ENCODE measurements at regions not wholly inside any gene's neighbourhood (a gene's known extent, or its start where the extent isn't known, plus 50 kb on each side); places are given as distances from the start of the nearest gene placed in this dataset.

- H4K5ac ChIP-seq (ENCODE audit: low read depth, low read length), result no peak overlapping the region
- H4K91ac ChIP-seq (ENCODE audit: insufficient read depth, low read depth, low read length), result no peak overlapping the region
- H2AFZ ChIP-seq (replicated peaks; ENCODE audit: low read length, poor library complexity), result no peak overlapping the region
- DNase-seq (no peak), ATAC-seq (ENCODE audit: low read depth) (no peak)
- no peak overlapping the region for H3K23ac ChIP-seq (ENCODE audit: low read depth, low read length)
- H3K36me3 ChIP-seq (ENCODE audit: control insufficient read depth, insufficient read depth, low read length), result no peaks in the 10 kb centered on the region
- in situ Hi-C loops (cut with MboI; ENCODE audit: low sequenced_read_pairs), result no loop called here
- H3K18ac ChIP-seq (ENCODE audit: low read depth, low read length), result no peak overlapping the region
- no peak overlapping the region for H2BK120ac ChIP-seq (ENCODE audit: low read depth, low read length)
- CTCF ChIA-PET, result no interaction called here
- H4K20me1 ChIP-seq (ENCODE audit: insufficient read depth, low read length), result no peaks in the 10 kb centered on the region
- no peak overlapping the region for H3K56ac ChIP-seq (ENCODE audit: extremely low read depth, insufficient read depth, low read length)
- H3K27ac ChIP-seq (ENCODE audit: insufficient read depth, low read length), result no peak overlapping the region
- H3K79me1 ChIP-seq (ENCODE audit: low read depth in 1 of 2, low read length in 2 of 2), result no peaks in the 10 kb centered on the region
- 100% methylated on average over 1 of the region's 7 CpGs; no CpG with 5 or more reads in 1 of the 2 experiments for WGBS, 2 experiments (ENCODE audit: extremely low coverage in 2 of 2, insufficient read length in 1 of 2)
- H3K9me1 ChIP-seq (ENCODE audit: insufficient read depth, low read length), result no peaks in the 10 kb centered on the region
- TF ChIP-seq CHD1 (IDR thresholded peaks at IDR 0.05; ENCODE audit: low read depth, low read length) (no peak), RFX5 (IDR thresholded peaks at IDR 0.05; ENCODE audit: low read depth, low read length) (no peak), CEBPB (IDR thresholded peaks at IDR 0.05; ENCODE audit: low read depth, low read length) (no peak), CTCF (conservative IDR thresholded peaks at IDR 0.05; ENCODE audit: low read depth, low read length) (no peak), FOS (IDR thresholded peaks at IDR 0.05; ENCODE audit: low read depth, low read length) (no peak), RAD21 (IDR thresholded peaks at IDR 0.05; ENCODE audit: low read length) (no peak), BHLHE40 (IDR thresholded peaks at IDR 0.05; ENCODE audit: low read depth, low read length) (no peak), MXI1 (IDR thresholded peaks at IDR 0.05; ENCODE audit: borderline replicate concordance, low read depth, low read length) (no peak), SMC3 (IDR thresholded peaks at IDR 0.05; ENCODE audit: low read depth, low read length) (no peak), POLR2A (IDR thresholded peaks at IDR 0.05; ENCODE audit: low read depth, low read length) (no peak), RCOR1 (IDR thresholded peaks at IDR 0.05; ENCODE audit: insufficient replicate concordance, low read length) (no peak), MAFK (IDR thresholded peaks at IDR 0.05; ENCODE audit: low read depth, low read length) (no peak), NFE2L2 (IDR thresholded peaks at IDR 0.05; ENCODE audit: low read depth, low read length) (no peak), MAZ (IDR thresholded peaks at IDR 0.05; ENCODE audit: borderline replicate concordance, low read depth, low read length) (no peak)
- TF ChIP-seq, protein P1, sequence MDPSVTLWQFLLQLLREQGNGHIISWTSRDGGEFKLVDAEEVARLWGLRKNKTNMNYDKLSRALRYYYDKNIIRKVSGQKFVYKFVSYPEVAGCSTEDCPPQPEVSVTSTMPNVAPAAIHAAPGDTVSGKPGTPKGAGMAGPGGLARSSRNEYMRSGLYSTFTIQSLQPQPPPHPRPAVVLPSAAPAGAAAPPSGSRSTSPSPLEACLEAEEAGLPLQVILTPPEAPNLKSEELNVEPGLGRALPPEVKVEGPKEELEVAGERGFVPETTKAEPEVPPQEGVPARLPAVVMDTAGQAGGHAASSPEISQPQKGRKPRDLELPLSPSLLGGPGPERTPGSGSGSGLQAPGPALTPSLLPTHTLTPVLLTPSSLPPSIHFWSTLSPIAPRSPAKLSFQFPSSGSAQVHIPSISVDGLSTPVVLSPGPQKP (IDR thresholded peaks at IDR 0.05; ENCODE audit: borderline replicate concordance, low read depth, low read length), result no peak
- TF ChIP-seq, protein P2, sequence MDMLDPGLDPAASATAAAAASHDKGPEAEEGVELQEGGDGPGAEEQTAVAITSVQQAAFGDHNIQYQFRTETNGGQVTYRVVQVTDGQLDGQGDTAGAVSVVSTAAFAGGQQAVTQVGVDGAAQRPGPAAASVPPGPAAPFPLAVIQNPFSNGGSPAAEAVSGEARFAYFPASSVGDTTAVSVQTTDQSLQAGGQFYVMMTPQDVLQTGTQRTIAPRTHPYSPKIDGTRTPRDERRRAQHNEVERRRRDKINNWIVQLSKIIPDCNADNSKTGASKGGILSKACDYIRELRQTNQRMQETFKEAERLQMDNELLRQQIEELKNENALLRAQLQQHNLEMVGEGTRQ (IDR thresholded peaks at IDR 0.05; ENCODE audit: low read depth, low read length), result no peak
- BruUV-seq (replicated peaks), result no TSS peak
- no peak overlapping the region for H3K9ac ChIP-seq (ENCODE audit: low read depth, low read length)
- no peak overlapping the region for H4K8ac ChIP-seq (ENCODE audit: low read depth in 2 of 2, low read length in 2 of 2)
- no peak overlapping the region for H3K4ac ChIP-seq (ENCODE audit: low read depth, low read length)
- no peak overlapping the region for H3K14ac ChIP-seq (replicated peaks; ENCODE audit: low read depth, low read length)
- H3K4me3 ChIP-seq (ENCODE audit: insufficient read depth, low read depth, low read length), result no peak overlapping the region
- no peak overlapping the region for H2BK5ac ChIP-seq (ENCODE audit: low read depth, low read length, poor library complexity, severe bottlenecking)
- H2BK20ac ChIP-seq (ENCODE audit: low read depth, low read length), result no peak overlapping the region
- H3K4me2 ChIP-seq (ENCODE audit: low read depth, low read length), result no peak overlapping the region
- POLR2A ChIA-PET (ENCODE audit: unreplicated experiment), result no interaction called here
- no peaks in the 10 kb centered on the region for H3K4me1 ChIP-seq (ENCODE audit: control insufficient read depth, insufficient read depth, low read length)
- dilution Hi-C loops (cut with HindIII; ENCODE audit: low sequenced_read_pairs, unreplicated experiment), result no loop called here
- intact Hi-C loops (cut with micrococcal nuclease), result no loop called here
- H2AK5ac ChIP-seq (ENCODE audit: low read depth, low read length), result no peak overlapping the region
- no peak overlapping the region for H2AK9ac ChIP-seq (replicated peaks; ENCODE audit: low read depth, low read length, poor library complexity)
- no peaks in the 10 kb centered on the region; the same call in 1 of the 2 replicates for H3K9me3 ChIP-seq (ENCODE audit: control insufficient read depth, insufficient read depth, low read length)
- no peaks in the 10 kb centered on the region for H3K27me3 ChIP-seq (ENCODE audit: control insufficient read depth, insufficient read depth, low read length)
- no peak overlapping the region for H2BK15ac ChIP-seq (ENCODE audit: low read depth, low read length)
These were observed 528.8 kb upstream of the PCDH20 start for GRCh38 chr13:61944329-61944929.
